Keratinocyte (primary cell): ENCODE measurements at regions not wholly inside any gene's neighbourhood (a gene's known extent, or its start where the extent isn't known, plus 50 kb on each side); places are given as distances from the start of the nearest gene placed in this dataset.

Source experiments
- EZH2 ChIP-seq: IDR thresholded peaks from one replicate; pipeline ENCODE4 v1.6.1; 2012; ENCODE audit warnings: inconsistent platforms, mild to moderate bottlenecking, low read length, moderate library complexity
- TF ChIP-seq, protein P1 (sequence below), 3 experiments: IDR thresholded peaks in 1 of 3; conservative IDR thresholded peaks in 1 of 3; optimal IDR thresholded peaks in 1 of 3; 2 replicates in 2 of 3; 3 replicates in 1 of 3; pipeline versions ENCODE3 to v1.5.1; 2011; ENCODE audit warnings: low read length in 3 of 3, mild to moderate bottlenecking in 3 of 3, moderate library complexity in 2 of 3, control low read depth in 1 of 3, inconsistent platforms in 1 of 3; ENCODE audit not compliant: insufficient read depth in 2 of 3; ENCODE audit errors: extremely low read depth in 1 of 3

DNA sequence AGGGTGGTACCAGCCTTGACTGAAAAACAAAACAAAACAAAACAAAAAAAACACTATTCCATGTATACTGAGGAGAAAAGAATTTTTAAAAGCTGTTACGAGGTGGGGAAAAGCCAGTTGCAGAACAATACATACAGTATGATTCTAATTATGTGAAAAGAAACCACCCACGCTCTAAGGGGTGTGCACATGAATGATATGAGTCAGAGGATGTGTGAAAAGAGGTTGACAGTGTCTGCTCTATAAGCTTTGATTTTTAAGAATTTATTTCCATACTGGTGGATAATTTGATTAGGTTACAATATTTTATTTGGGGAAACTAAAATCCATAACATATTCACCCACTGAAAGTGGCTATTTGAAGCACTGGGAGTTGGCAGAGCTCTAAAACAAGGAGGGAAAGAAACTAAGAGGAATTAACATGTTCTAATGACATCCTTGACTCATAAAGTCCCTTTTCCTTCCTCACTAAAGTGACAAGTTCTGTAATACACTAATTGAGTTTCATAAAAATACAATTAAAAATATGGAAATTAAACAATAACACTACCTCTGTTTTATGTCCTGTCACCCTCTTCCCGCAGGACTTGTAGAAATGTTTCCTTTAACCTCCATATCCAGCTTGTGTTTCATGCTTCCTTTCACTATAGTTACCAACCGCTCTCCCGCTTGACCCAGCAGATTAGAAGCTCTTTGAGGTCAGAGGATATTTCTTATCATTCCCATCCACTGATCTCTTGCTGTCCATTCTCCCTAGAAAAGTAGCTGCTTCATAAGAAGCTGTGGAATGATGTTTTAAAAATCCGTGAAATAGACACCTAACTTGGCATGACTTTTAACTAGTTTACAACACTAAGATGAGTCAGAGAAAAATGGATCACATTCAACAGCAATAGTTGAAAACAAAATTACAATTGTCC, 118.6 kb upstream of the CCDC28A start:
- TF ChIP-seq, protein P1, sequence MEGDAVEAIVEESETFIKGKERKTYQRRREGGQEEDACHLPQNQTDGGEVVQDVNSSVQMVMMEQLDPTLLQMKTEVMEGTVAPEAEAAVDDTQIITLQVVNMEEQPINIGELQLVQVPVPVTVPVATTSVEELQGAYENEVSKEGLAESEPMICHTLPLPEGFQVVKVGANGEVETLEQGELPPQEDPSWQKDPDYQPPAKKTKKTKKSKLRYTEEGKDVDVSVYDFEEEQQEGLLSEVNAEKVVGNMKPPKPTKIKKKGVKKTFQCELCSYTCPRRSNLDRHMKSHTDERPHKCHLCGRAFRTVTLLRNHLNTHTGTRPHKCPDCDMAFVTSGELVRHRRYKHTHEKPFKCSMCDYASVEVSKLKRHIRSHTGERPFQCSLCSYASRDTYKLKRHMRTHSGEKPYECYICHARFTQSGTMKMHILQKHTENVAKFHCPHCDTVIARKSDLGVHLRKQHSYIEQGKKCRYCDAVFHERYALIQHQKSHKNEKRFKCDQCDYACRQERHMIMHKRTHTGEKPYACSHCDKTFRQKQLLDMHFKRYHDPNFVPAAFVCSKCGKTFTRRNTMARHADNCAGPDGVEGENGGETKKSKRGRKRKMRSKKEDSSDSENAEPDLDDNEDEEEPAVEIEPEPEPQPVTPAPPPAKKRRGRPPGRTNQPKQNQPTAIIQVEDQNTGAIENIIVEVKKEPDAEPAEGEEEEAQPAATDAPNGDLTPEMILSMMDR (optimal IDR thresholded peaks at IDR 0.05 in 1 of 3, IDR thresholded peaks at IDR 0.05 in 1 of 3, conservative IDR thresholded peaks at IDR 0.05 in 1 of 3; ENCODE audit: extremely low read depth in 1 of 3, insufficient read depth in 2 of 3, low read length in 3 of 3): no peak
- TF ChIP-seq EZH2: no peak
